HepG2 (cell line): ENCODE measurements at regions not wholly inside any gene's neighbourhood (a gene's known extent, or its start where the extent isn't known, plus 50 kb on each side); places are given as distances from the start of the nearest gene placed in this dataset.

Experiments
- ATAC-seq: fragments of 200-7000 bp; cut with Tn5 transposase; 3 replicates; pipeline ENCODE4 v1.9.1; 2020; ENCODE audit warnings: mild to moderate bottlenecking, moderate library complexity
- BruUV-seq: library from RNA; stranded (reverse); fragments of 400-500 nt; replicated peaks from 2 replicates; lab custom pipeline; 2021; lab: Mats Ljungman, UMichigan
- CTCF ChIA-PET: fragments of 300-600 bp; formaldehyde crosslinking; extraction: SDS; loops from one replicate; lab custom pipeline; 2021; ENCODE audit warnings: low total read pairs, inconsistent platforms, low intra/inter-chr PET ratio; lab: Yijun Ruan, JAX
- POLR2A ChIA-PET: fragments of 350-600 bp; sonication (Branson Sonifier 250); formaldehyde crosslinking; loops from one replicate; lab custom pipeline; 2020; ENCODE audit warnings: antibody characterized with exemption, inconsistent platforms; lab: Yijun Ruan, JAX
- DNase-seq: peaks from one replicate; pipeline ENCODE4 v3.0.0-alpha.2; 2015; ENCODE audit warnings: low spot score
- FAIRE-seq: peaks from 3 replicates; lab custom pipeline; 2011; peaks lifted over from hg19 to GRCh38; lab: Jason Lieb, UNC
- H2AFZ ChIP-seq: one replicate; pipeline ENCODE4 v1.6.1; 2011; ENCODE audit warnings: low read length, inconsistent platforms
- H3K27ac ChIP-seq: fragments of 300-600 bp; 3 replicates; pipeline ENCODE4 v1.8.0; 2011; ENCODE audit warnings: mixed run types, mild to moderate bottlenecking, mixed read lengths, low read length, inconsistent platforms; ENCODE audit not compliant: insufficient read depth; ENCODE audit errors: extremely low read length
- H3K27me3 ChIP-seq, 2 experiments: fragments of 200-600 bp in 1 of 2; 2 replicates in 1 of 2; 3 replicates in 1 of 2; pipeline versions ENCODE4 v1.6.0 to v1.8.0; 2011; ENCODE audit warnings: low read length in 2 of 2, mild to moderate bottlenecking in 2 of 2, moderate library complexity in 2 of 2, inconsistent platforms in 1 of 2; ENCODE audit not compliant: insufficient read depth in 2 of 2, control insufficient read depth in 1 of 2
- H3K36me3 ChIP-seq, 2 experiments: fragments of 200-600 bp in 1 of 2; replicated peaks in 1 of 2; 2 replicates in 1 of 2; 3 replicates in 1 of 2; pipeline versions ENCODE4 v1.5.1 to v1.8.0; 2011; ENCODE audit warnings: low read length in 2 of 2, inconsistent platforms in 1 of 2; ENCODE audit not compliant: insufficient read depth in 2 of 2, control insufficient read depth in 1 of 2
- H3K4me1 ChIP-seq: 2 replicates; pipeline ENCODE4 v1.5.1; 2012; ENCODE audit warnings: low read length, inconsistent platforms; ENCODE audit not compliant: insufficient read depth
- H3K4me2 ChIP-seq: 2 replicates; pipeline ENCODE4 v1.6.0; 2011; ENCODE audit warnings: low read depth, low read length, inconsistent platforms
- H3K4me3 ChIP-seq, 3 experiments: fragments of 200-600 bp in 1 of 3; sonication (generic), shearing (Covaris generic) in 1 of 3; replicated peaks in 1 of 3; 2 replicates each; pipeline ENCODE4 v1.5.1; 2011 to 2016; ENCODE audit warnings: low read length in 3 of 3, inconsistent platforms in 2 of 3, low read depth in 2 of 3, mild to moderate bottlenecking in 2 of 3, control low read depth in 1 of 3, mixed read lengths in 1 of 3; ENCODE audit not compliant: insufficient read depth in 1 of 3
- H3K79me2 ChIP-seq: one replicate; pipeline ENCODE4 v1.6.1; 2011; ENCODE audit warnings: low read length, inconsistent platforms; ENCODE audit not compliant: insufficient read depth
- H3K9ac ChIP-seq: 2 replicates; pipeline ENCODE4 v1.6.0; 2011; ENCODE audit warnings: mild to moderate bottlenecking, low read depth, low read length, inconsistent platforms; ENCODE audit not compliant: insufficient read depth
- H3K9me3 ChIP-seq: 2 replicates; pipeline ENCODE4 v1.5.1; 2012; ENCODE audit warnings: mild to moderate bottlenecking, low read length
- H4K20me1 ChIP-seq: 2 replicates; pipeline ENCODE4 v1.6.0; 2011; ENCODE audit warnings: inconsistent platforms, mild to moderate bottlenecking, low read length, moderate library complexity; ENCODE audit not compliant: insufficient read depth
- GATA4 ChIP-seq: sonication (generic); IDR thresholded peaks from 2 replicates; pipeline ENCODE4 v1.6.1; 2016; ENCODE audit warnings: antibody characterized with exemption, low read depth, borderline replicate concordance
- NFE2 ChIP-seq: sonication (generic); formaldehyde crosslinking; IDR thresholded peaks from 2 replicates; pipeline ENCODE4 v1.4.0; 2020; ENCODE audit warnings: missing genetic modification reagents
- POLR2AphosphoS5 ChIP-seq: IDR thresholded peaks from 2 replicates; pipeline ENCODE4 v1.6.1; 2012; ENCODE audit warnings: low read depth, low read length
- ZNF260 ChIP-seq: sonication (generic); formaldehyde crosslinking; IDR thresholded peaks from 2 replicates; pipeline ENCODE4 v1.4.0; 2020; ENCODE audit warnings: missing genetic modification reagents, low read depth, mild to moderate bottlenecking, borderline replicate concordance
- WGBS: methylation state at CpG from one replicate; pipeline ENCODE4 v1.1.6; 2017; ENCODE audit warnings: low lambda C conversion rate; 5-methylcytosine and 5-hydroxymethylcytosine counted together
- in situ Hi-C: cut with HindIII; loops from 2 replicates; pipeline ENCODE4 v1.10.0; 2017; ENCODE audit warnings: low pct_unique_long_range_greater_than_20kb; ENCODE audit not compliant: extremely low pct_ligation_motif_present
- intact Hi-C: fragments of 100-400 bp; cut with micrococcal nuclease; formaldehyde crosslinking; loops from one replicate; pipeline ENCODE4 v1.10.0; 2022; ENCODE audit not compliant: unreplicated experiment
- TF ChIP-seq, protein P1 (sequence below): sonication (generic); formaldehyde crosslinking; IDR thresholded peaks from 2 replicates; pipeline ENCODE4 v1.4.0; 2020; ENCODE audit warnings: low read depth, mild to moderate bottlenecking, missing genetic modification reagents
- TF ChIP-seq, protein P2 (sequence below): sonication (generic); formaldehyde crosslinking; IDR thresholded peaks from 2 replicates; pipeline ENCODE4 v1.8.1; 2023; ENCODE audit warnings: mild to moderate bottlenecking, moderate library complexity, missing genetic modification reagents
- TF ChIP-seq, protein P3 (sequence below): sonication (generic); formaldehyde crosslinking; IDR thresholded peaks from 2 replicates; pipeline ENCODE4 v1.8.1; 2023; ENCODE audit warnings: mild to moderate bottlenecking, missing genetic modification reagents

DNA sequence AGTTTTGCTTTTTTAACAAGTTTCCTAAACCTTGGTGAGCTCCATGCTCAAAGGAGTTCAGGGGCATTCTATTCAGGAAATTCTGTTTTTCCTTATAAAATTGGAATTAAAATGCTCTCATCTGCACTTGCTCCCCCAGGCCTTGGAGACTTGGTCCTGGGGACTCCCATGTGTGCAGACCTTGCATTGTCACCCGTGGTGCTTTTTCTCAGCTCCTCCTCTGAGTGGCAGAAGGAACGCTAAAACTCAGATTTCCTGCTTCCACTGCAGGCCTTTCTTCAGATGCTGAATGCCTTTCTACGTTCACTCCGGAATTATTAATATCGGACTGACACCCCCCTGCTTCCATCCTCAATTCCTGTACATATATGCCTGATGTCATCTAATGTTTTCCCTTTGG lies 248.7 kb upstream of the RREB1 start:
- Histone ChIP-seq H3K9ac (no peak overlapping the region), H3K27me3 (peaks cover 2 to 11% of the 10 kb centered on the region in 2 experiments; a peak in 1 of 5 replicates), H3K27ac (no peak overlapping the region), H3K4me3 (no peak overlapping the region), H4K20me1 (no peaks in the 10 kb centered on the region), H3K4me1 (peaks cover 5% of the 10 kb centered on the region; the same call in 1 of the 2 replicates), H3K36me3 (no peaks in the 10 kb centered on the region), H3K4me2 (no peak overlapping the region), H3K79me2 (no peaks in the 10 kb centered on the region), H3K9me3 (no peaks in the 10 kb centered on the region), H2AFZ (no peak overlapping the region)
- ChIA-PET POLR2A (no interaction called here), CTCF (no interaction called here)
- TF ChIP-seq, protein P1, sequence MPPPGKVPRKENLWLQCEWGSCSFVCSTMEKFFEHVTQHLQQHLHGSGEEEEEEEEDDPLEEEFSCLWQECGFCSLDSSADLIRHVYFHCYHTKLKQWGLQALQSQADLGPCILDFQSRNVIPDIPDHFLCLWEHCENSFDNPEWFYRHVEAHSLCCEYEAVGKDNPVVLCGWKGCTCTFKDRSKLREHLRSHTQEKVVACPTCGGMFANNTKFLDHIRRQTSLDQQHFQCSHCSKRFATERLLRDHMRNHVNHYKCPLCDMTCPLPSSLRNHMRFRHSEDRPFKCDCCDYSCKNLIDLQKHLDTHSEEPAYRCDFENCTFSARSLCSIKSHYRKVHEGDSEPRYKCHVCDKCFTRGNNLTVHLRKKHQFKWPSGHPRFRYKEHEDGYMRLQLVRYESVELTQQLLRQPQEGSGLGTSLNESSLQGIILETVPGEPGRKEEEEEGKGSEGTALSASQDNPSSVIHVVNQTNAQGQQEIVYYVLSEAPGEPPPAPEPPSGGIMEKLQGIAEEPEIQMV (CRISPR knock-in tag) = no peak
- no TSS peak for BruUV-seq
- FAIRE-seq = no peak
- 68% methylated on average over 5 of the region's 5 CpGs for WGBS
- intact Hi-C loops (no loop called here), in situ Hi-C loops (no loop called here)
- no peak for DNase-seq
- ATAC-seq = no peak

DNA sequence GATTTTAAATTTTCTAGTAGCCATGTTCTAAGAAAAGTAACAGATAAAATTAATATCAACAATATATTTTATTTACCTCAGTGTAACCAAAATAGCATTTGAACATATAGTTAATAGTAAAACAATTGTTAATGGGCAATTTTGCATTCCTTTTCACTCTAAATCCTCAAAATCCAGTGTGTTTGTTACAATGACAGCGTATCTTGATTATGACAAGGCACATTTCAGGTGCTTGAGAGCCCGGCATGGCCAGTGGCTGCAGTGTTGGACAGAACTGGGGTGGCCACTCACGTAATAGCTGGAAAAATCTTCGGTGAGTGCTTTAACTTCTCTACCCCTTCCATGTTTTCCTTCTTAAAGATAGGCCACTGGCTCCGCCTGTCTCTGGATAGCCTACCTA lies 248.0 kb upstream of the RREB1 start:
- ATAC-seq = no peak
- in situ Hi-C loops = no loop called here
- Histone ChIP-seq H3K36me3 (no peaks in the 10 kb centered on the region), H3K4me3 (no peak overlapping the region), H4K20me1 (no peaks in the 10 kb centered on the region), H3K4me2 (no peak overlapping the region), H3K27me3 (peaks cover 2 to 14% of the 10 kb centered on the region in 2 experiments; a peak in 1 of 5 replicates), H3K4me1 (peaks cover 5% of the 10 kb centered on the region; the same call in 1 of the 2 replicates), H3K9ac (no peak overlapping the region), H3K9me3 (no peaks in the 10 kb centered on the region), H3K27ac (no peak overlapping the region), H3K79me2 (no peaks in the 10 kb centered on the region), H2AFZ (no peak overlapping the region)
- ChIA-PET CTCF (no interaction called here), POLR2A (no interaction called here)
- FAIRE-seq = no peak
- TF ChIP-seq GATA4 = no peak
- TF ChIP-seq, protein P2, sequence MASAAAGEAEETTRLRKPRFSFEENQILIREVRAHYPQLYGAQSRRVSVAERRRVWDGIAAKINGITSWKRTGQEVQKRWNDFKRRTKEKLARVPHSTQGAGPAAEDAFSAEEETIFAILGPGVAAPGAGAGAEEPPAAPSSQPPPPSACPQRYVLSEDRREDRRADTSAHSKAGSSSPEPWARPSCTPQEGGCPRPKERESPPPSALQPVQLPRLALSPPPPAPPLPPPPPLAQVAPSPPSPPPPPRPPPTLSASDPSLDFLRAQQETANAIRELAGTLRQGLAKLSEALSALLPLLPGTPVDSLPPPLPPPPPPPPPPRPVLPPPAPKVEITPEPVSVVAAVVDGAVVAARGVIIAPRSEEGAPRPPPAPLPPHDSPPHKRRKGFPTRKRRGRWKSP (CRISPR knock-in tag) = no peak
- TF ChIP-seq, protein P3, sequence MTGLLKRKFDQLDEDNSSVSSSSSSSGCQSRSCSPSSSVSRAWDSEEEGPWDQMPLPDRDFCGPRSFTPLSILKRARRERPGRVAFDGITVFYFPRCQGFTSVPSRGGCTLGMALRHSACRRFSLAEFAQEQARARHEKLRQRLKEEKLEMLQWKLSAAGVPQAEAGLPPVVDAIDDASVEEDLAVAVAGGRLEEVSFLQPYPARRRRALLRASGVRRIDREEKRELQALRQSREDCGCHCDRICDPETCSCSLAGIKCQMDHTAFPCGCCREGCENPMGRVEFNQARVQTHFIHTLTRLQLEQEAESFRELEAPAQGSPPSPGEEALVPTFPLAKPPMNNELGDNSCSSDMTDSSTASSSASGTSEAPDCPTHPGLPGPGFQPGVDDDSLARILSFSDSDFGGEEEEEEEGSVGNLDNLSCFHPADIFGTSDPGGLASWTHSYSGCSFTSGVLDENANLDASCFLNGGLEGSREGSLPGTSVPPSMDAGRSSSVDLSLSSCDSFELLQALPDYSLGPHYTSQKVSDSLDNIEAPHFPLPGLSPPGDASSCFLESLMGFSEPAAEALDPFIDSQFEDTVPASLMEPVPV = no peak
- TF ChIP-seq ZNF260 (CRISPR knock-in tag) = no peak
- TF ChIP-seq POLR2AphosphoS5 = no peak
- TF ChIP-seq NFE2 = no peak
- no peak for DNase-seq
- BruUV-seq = no TSS peak
- intact Hi-C loops = no loop called here
- WGBS = 62% methylated on average over 5 of the region's 5 CpGs
